CD4-positive, alpha-beta T cell (primary cell): ENCODE measurements at regions not wholly inside any gene's neighbourhood (a gene's known extent, or its start where the extent isn't known, plus 50 kb on each side); places are given as distances from the start of the nearest gene placed in this dataset.

Source experiments
- ATAC-seq: fragments of 200-7000 bp; cut with Tn5 transposase; one replicate; pipeline ENCODE4 v1.10.0; 2022; ENCODE audit warnings: mild to moderate bottlenecking; ENCODE audit not compliant: poor library complexity
- CTCF ChIA-PET: fragments of 350-600 bp; sonication (Branson Sonifier 250); formaldehyde crosslinking; loops from one replicate; lab custom pipeline; 2021; ENCODE audit warnings: antibody characterized with exemption, inconsistent platforms; lab: Charles Lee
- POLR2A ChIA-PET: fragments of 350-600 bp; sonication (Branson Sonifier 250); formaldehyde crosslinking; loops from one replicate; lab custom pipeline; 2021; ENCODE audit warnings: antibody characterized with exemption, inconsistent platforms; lab: Charles Lee
- DNase-seq, 14 experiments: peaks; one replicate each; pipeline ENCODE4 v3.0.0-alpha.2; 2013 to 2020; ENCODE audit warnings: mixed read lengths in 2 of 14
- H3K27ac ChIP-seq, 2 donors: one replicate each; pipeline versions ENCODE4 v1.5.1 to v1.7.0; 2013; ENCODE audit warnings: low read length in 2 of 2, low read depth in 1 of 2, mild to moderate bottlenecking in 1 of 2
- H3K27me3 ChIP-seq, 2 experiments: 1 replicate in 1 of 2; 2 replicates in 1 of 2; pipeline versions ENCODE4 v1.6.1 to v1.7.0; 2013; ENCODE audit warnings: low read length in 2 of 2, control low read depth in 1 of 2, mild to moderate bottlenecking in 1 of 2, moderate library complexity in 1 of 2; ENCODE audit not compliant: insufficient read depth in 2 of 2, control insufficient read depth in 1 of 2
- H3K36me3 ChIP-seq: one replicate; pipeline ENCODE4 v1.6.1; 2013; ENCODE audit warnings: low read length, control low read depth; ENCODE audit not compliant: insufficient read depth
- H3K4me1 ChIP-seq: one replicate; pipeline ENCODE4 v1.6.1; 2013; ENCODE audit warnings: low read length, control low read depth; ENCODE audit not compliant: insufficient read depth
- H3K4me3 ChIP-seq: one replicate; pipeline ENCODE4 v1.5.1; 2013; ENCODE audit warnings: mild to moderate bottlenecking, low read length, moderate library complexity
- H3K9me3 ChIP-seq, 2 experiments: 1 replicate in 1 of 2; 2 replicates in 1 of 2; pipeline versions ENCODE4 v1.6.1 to v1.7.0; 2013; ENCODE audit warnings: low read length in 2 of 2, mild to moderate bottlenecking in 2 of 2, control low read depth in 1 of 2, moderate library complexity in 1 of 2; ENCODE audit not compliant: control insufficient read depth in 1 of 2, insufficient read depth in 1 of 2
- H3K27ac Mint-ChIP-seq: one replicate; pipeline ENCODE4 v1.8.0; 2020; ENCODE audit warnings: mixed read lengths
- H3K27me3 Mint-ChIP-seq: one replicate; pipeline ENCODE4 v1.8.0; 2021; ENCODE audit warnings: mixed read lengths
- H3K36me3 Mint-ChIP-seq: one replicate; pipeline ENCODE4 v1.8.0; 2021; ENCODE audit warnings: low read depth, mixed read lengths
- H3K4me1 Mint-ChIP-seq: one replicate; pipeline ENCODE4 v1.8.0; 2021; ENCODE audit warnings: low read depth, mixed read lengths
- H3K4me3 Mint-ChIP-seq: one replicate; pipeline ENCODE4 v1.8.0; 2020; ENCODE audit warnings: mild to moderate bottlenecking, mixed read lengths
- H3K9me3 Mint-ChIP-seq: one replicate; pipeline ENCODE4 v1.8.0; 2020; ENCODE audit warnings: mixed read lengths
- CTCF ChIP-seq: fragments of 200-600 bp; IDR thresholded peaks from one replicate; pipeline ENCODE4 v1.8.0; 2022; ENCODE audit warnings: antibody characterized with exemption, mild to moderate bottlenecking
- intact Hi-C, 2 experiments: fragments of 100-400 bp; cut with DNase I in 1 of 2; cut with micrococcal nuclease in 1 of 2; formaldehyde crosslinking; loops; one replicate each; pipeline versions ENCODE4 v1.15.1 to v1.9.0; 2023 to 2025; cut with DNase I, micrococcal nuclease

GRCh38 chr2:180715044-180715443 is 265.4 kb upstream of the UBE2E3 start:
- Histone ChIP-seq H3K4me1 (no peaks in the 10 kb centered on the region), H3K36me3 (no peaks in the 10 kb centered on the region), H3K4me3 (no peak overlapping the region), H3K27ac (no peak overlapping the region), H3K9me3 (no peaks in the 10 kb centered on the region), H3K27me3 (no peaks in the 10 kb centered on the region)
- no peak overlapping the region for H3K4me3 Mint-ChIP-seq
- H3K4me1 Mint-ChIP-seq = no peaks in the 10 kb centered on the region
- peaks cover 4% of the 10 kb centered on the region for H3K27me3 Mint-ChIP-seq
- no peak for ATAC-seq
- intact Hi-C loops = no loop called here
- no peak for TF ChIP-seq CTCF
- peaks cover 6% of the 10 kb centered on the region for H3K9me3 Mint-ChIP-seq
- H3K36me3 Mint-ChIP-seq = no peaks in the 10 kb centered on the region
- no peak for DNase-seq
- POLR2A ChIA-PET = no interaction called here
- no peak overlapping the region for H3K27ac Mint-ChIP-seq
- CTCF ChIA-PET = interaction anchor here (1.4 kb wide), 1 partner anchor 10 kb away, joined by 4 read pairs; no protein-coding TSS in a partner anchor

- no peaks in the 10 kb centered on the region for H3K4me1 Mint-ChIP-seq
- no peak overlapping the region for H3K27ac Mint-ChIP-seq
- POLR2A ChIA-PET = no interaction called here
- CTCF ChIA-PET = no interaction called here
- H3K36me3 Mint-ChIP-seq = no peaks in the 10 kb centered on the region
- DNase-seq (no peak), ATAC-seq (no peak)
- no peaks in the 10 kb centered on the region for H3K4me1 ChIP-seq
- peaks cover 6% of the 10 kb centered on the region for H3K9me3 Mint-ChIP-seq
- no peaks in the 10 kb centered on the region for H3K27me3 Mint-ChIP-seq
- no peaks in the 10 kb centered on the region for H3K9me3 ChIP-seq
- intact Hi-C loops = no loop called here
- no peak overlapping the region for H3K4me3 ChIP-seq
- no peaks in the 10 kb centered on the region for H3K27me3 ChIP-seq
- H3K36me3 ChIP-seq = no peaks in the 10 kb centered on the region
- no peak overlapping the region for H3K4me3 Mint-ChIP-seq
- no peak overlapping the region for H3K27ac ChIP-seq
- no peak for TF ChIP-seq CTCF
Observed at GRCh38 chr2:180709392-180710145, 270.8 kb upstream of the UBE2E3 start.

GRCh38 chr2:180707884-180708205 is 272.6 kb upstream of the UBE2E3 start:
- Histone ChIP-seq H3K36me3 (no peaks in the 10 kb centered on the region), H3K9me3 (no peaks in the 10 kb centered on the region), H3K27ac (no peak overlapping the region), H3K4me1 (no peaks in the 10 kb centered on the region), H3K4me3 (no peak overlapping the region), H3K27me3 (no peaks in the 10 kb centered on the region)
- intact Hi-C loops = no loop called here
- ChIA-PET POLR2A (no interaction called here), CTCF (no interaction called here)
- Mint-ChIP-seq H3K4me3 (no peak overlapping the region), H3K9me3 (peaks cover 1% of the 10 kb centered on the region), H3K27ac (no peak overlapping the region), H3K4me1 (no peaks in the 10 kb centered on the region), H3K27me3 (no peaks in the 10 kb centered on the region), H3K36me3 (no peaks in the 10 kb centered on the region)
- DNase-seq (peak in 1 of 14 experiments; percentile 8), ATAC-seq (no peak)
- no peak for TF ChIP-seq CTCF
